ENCODE measurements at regions not wholly inside any gene's neighbourhood (a gene's known extent, or its start where the extent isn't known, plus 50 kb on each side); places are given as distances from the start of the nearest gene placed in this dataset.
A peak's percentile ranks its signal among the peaks of the same experiment; 100 is the strongest.

- TF ChIP-seq CTCF (conservative IDR thresholded peaks at IDR 0.05) = no peak
- TF ChIP-seq ZFX (IDR thresholded peaks at IDR 0.05) = no peak
Observed at GRCh38 chr3:154729741-154730140, 299.8 kb upstream of the GPR149 start.

GRCh38 chr3:154728285-154728684 lies 298.3 kb upstream of the GPR149 start:
- no peak for TF ChIP-seq CTCF (conservative IDR thresholded peaks at IDR 0.05)
- TF ChIP-seq ZFX (IDR thresholded peaks at IDR 0.05) = no peak
- H3K27ac ChIP-seq = no peak overlapping the region

More at GRCh38 chr3:154729741-154730140, 299.8 kb upstream of the GPR149 start:
- H3K27ac ChIP-seq = no peak overlapping the region

- H3K27ac ChIP-seq = no peak overlapping the region
- TF ChIP-seq CTCF (conservative IDR thresholded peaks at IDR 0.05) (no peak), ZFX (IDR thresholded peaks at IDR 0.05) (no peak)
Observed at GRCh38 chr3:154720921-154721320, 290.9 kb upstream of the GPR149 start.

GRCh38 chr3:154718053-154718452 lies 288.1 kb upstream of the GPR149 start:
- no peak for TF ChIP-seq CTCF (conservative IDR thresholded peaks at IDR 0.05)
- no peak; the same call in 1 of the 2 replicates for TF ChIP-seq ZFX (IDR thresholded peaks at IDR 0.05)
- H3K27ac ChIP-seq = no peak overlapping the region; the same call in 1 of the 2 replicates

- no peak overlapping the region for H3K27ac ChIP-seq
- no peak for TF ChIP-seq ZFX (IDR thresholded peaks at IDR 0.05)
- TF ChIP-seq CTCF (conservative IDR thresholded peaks at IDR 0.05) = no peak
Observed at GRCh38 chr3:154716170-154716569, 286.2 kb upstream of the GPR149 start.

GRCh38 chr3:154708554-154708953 lies 278.6 kb upstream of the GPR149 start:
- TF ChIP-seq ZFX (IDR thresholded peaks at IDR 0.05) = no peak
- TF ChIP-seq CTCF (conservative IDR thresholded peaks at IDR 0.05) = no peak
- no peak overlapping the region for H3K27ac ChIP-seq

GRCh38 chr3:154701055-154701454 lies 271.1 kb upstream of the GPR149 start:
- TF ChIP-seq CTCF (conservative IDR thresholded peaks at IDR 0.05) (no peak), ZFX (IDR thresholded peaks at IDR 0.05) (no peak)
- H3K27ac ChIP-seq = peak overlapping the region; percentile 60
